ENCODE measurements at regions not wholly inside any gene's neighbourhood (a gene's known extent, or its start where the extent isn't known, plus 50 kb on each side); places are given as distances from the start of the nearest gene placed in this dataset.

GRCh38 chr1:68959461-68960030 is 462.7 kb upstream of the DEPDC1 start:
- H3K27me3 ChIP-seq (ENCODE audit: control insufficient read depth, insufficient read depth, low read length), result no peaks in the 10 kb centered on the region
- DNase-seq, result no peak
- no peak overlapping the region for H3K4me3 ChIP-seq (ENCODE audit: insufficient read depth, low read depth, low read length)
- no peaks in the 10 kb centered on the region for H3K36me3 ChIP-seq (replicated peaks; ENCODE audit: control insufficient read depth, insufficient read depth, low read length)

DNA sequence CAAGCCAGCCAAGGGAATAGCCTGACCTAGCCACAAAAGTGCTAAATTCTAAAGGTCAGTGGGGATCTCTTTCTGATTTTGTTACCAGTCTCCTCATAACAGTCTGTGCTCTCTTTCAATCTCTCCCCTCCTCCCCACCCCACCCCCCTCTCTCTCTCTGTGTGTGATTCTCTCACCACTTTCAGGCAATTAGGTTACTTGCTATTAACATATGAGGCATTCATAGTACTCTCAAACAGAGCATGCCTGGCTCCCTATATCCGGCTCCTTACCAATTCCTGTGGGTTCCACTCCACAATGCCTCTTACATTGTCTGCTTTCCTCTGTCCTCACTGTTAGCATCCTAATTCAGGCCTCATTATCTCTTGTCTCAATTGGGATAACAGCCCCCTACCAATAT is 464.3 kb upstream of the DEPDC1 start:
- no peak for DNase-seq
- H3K27me3 ChIP-seq (ENCODE audit: control insufficient read depth, insufficient read depth, low read length), result no peaks in the 10 kb centered on the region

GRCh38 chr1:68963353-68963752 is 466.5 kb upstream of the DEPDC1 start:
- Histone ChIP-seq H3K4me3 (ENCODE audit: insufficient read depth, low read depth, low read length) (no peak overlapping the region), H3K36me3 (replicated peaks; ENCODE audit: control insufficient read depth, insufficient read depth, low read length) (no peaks in the 10 kb centered on the region), H3K27me3 (ENCODE audit: control insufficient read depth, insufficient read depth, low read length) (no peaks in the 10 kb centered on the region)
- no peak for DNase-seq

More for the DNA sequence above, 464.3 kb upstream of the DEPDC1 start:
- no peaks in the 10 kb centered on the region for H3K36me3 ChIP-seq (replicated peaks; ENCODE audit: control insufficient read depth, insufficient read depth, low read length)
- no peak overlapping the region for H3K4me3 ChIP-seq (ENCODE audit: insufficient read depth, low read depth, low read length)

- Histone ChIP-seq H3K27me3 (ENCODE audit: control insufficient read depth, insufficient read depth, low read length) (no peaks in the 10 kb centered on the region), H3K4me3 (ENCODE audit: insufficient read depth, low read depth, low read length) (no peak overlapping the region), H3K36me3 (replicated peaks; ENCODE audit: control insufficient read depth, insufficient read depth, low read length) (no peaks in the 10 kb centered on the region)
- DNase-seq, result no peak
Observed at GRCh38 chr1:68969441-68969840, 472.6 kb upstream of the DEPDC1 start.

- H3K36me3 ChIP-seq (replicated peaks; ENCODE audit: control insufficient read depth, insufficient read depth, low read length), result no peaks in the 10 kb centered on the region
- no peaks in the 10 kb centered on the region for H3K27me3 ChIP-seq (ENCODE audit: control insufficient read depth, insufficient read depth, low read length)
- no peak overlapping the region for H3K4me3 ChIP-seq (ENCODE audit: insufficient read depth, low read depth, low read length)
- no peak for DNase-seq
Observed at GRCh38 chr1:68970571-68970970, 473.7 kb upstream of the DEPDC1 start.

GRCh38 chr1:68973459-68974244 is 476.8 kb upstream of the DEPDC1 start:
- no peaks in the 10 kb centered on the region for H3K27me3 ChIP-seq (ENCODE audit: control insufficient read depth, insufficient read depth, low read length)
- H3K36me3 ChIP-seq (replicated peaks; ENCODE audit: control insufficient read depth, insufficient read depth, low read length), result no peaks in the 10 kb centered on the region
- H3K4me3 ChIP-seq (ENCODE audit: insufficient read depth, low read depth, low read length), result no peak overlapping the region
- no peak for DNase-seq

DNA sequence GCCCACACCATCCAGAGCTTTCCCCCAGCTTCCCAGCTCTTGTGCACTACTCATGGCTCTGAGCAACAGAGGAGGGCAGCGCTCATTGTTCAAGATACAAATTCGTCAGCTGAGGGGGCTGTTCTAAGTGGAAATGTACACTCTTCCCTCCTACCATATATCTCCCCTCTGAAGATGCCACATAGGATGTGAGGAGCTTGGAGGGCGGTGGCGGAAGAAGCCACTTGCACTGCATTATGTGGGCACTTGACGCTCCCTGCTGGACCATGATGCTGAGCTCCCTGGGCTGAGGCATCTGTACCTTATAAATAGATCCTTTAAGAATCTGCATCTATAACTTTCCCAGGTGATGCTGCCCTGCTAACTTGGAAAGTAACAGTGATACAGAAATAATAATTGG is 477.6 kb upstream of the DEPDC1 start:
- H3K36me3 ChIP-seq (replicated peaks; ENCODE audit: control insufficient read depth, insufficient read depth, low read length), result no peaks in the 10 kb centered on the region
- no peak for DNase-seq
- no peak overlapping the region for H3K4me3 ChIP-seq (ENCODE audit: insufficient read depth, low read depth, low read length)
- H3K27me3 ChIP-seq (ENCODE audit: control insufficient read depth, insufficient read depth, low read length), result no peaks in the 10 kb centered on the region

GRCh38 chr1:68975212-68975933 is 478.5 kb upstream of the DEPDC1 start:
- Histone ChIP-seq H3K4me3 (ENCODE audit: insufficient read depth, low read depth, low read length) (no peak overlapping the region), H3K27me3 (ENCODE audit: control insufficient read depth, insufficient read depth, low read length) (no peaks in the 10 kb centered on the region), H3K36me3 (replicated peaks; ENCODE audit: control insufficient read depth, insufficient read depth, low read length) (no peaks in the 10 kb centered on the region)
- peak; percentile 26 for DNase-seq

DNA sequence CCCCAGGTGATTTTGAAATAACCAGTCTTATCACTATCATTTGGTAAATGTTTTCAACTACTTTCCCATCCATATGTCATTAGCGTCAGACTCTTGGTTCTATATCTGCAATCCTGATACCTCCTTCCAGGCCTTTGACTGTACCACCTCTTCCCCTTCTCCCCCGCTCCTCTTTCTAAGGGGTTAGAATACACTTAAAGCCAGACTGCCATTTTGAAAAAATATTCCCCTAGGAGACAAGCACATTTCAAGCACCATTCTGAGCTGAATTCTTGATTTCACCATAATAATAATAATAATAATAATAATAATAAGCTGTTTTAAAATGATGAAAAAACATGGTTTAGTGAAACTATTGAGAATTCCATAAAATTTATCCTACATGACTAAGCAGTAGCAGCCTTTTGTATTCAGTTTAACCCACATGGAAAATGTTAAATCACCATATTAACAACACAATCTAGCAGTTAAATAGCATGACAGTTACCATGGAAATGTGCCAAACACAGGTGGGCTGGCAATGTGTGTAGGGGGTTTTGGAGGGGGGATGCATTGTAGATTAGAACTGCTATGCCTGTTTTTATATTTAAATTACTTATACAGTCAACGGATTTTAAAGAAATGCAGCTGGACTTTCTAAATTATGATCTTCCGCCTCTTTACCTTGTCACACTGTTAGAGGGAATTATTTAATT is 480.2 kb upstream of the DEPDC1 start:
- Histone ChIP-seq H3K27me3 (ENCODE audit: control insufficient read depth, insufficient read depth, low read length) (no peaks in the 10 kb centered on the region), H3K36me3 (replicated peaks; ENCODE audit: control insufficient read depth, insufficient read depth, low read length) (no peaks in the 10 kb centered on the region), H3K4me3 (ENCODE audit: insufficient read depth, low read depth, low read length) (no peak overlapping the region)
- peak; percentile 30 for DNase-seq

GRCh38 chr1:68979891-68980290 is 483.0 kb upstream of the DEPDC1 start:
- H3K36me3 ChIP-seq (replicated peaks; ENCODE audit: control insufficient read depth, insufficient read depth, low read length), result no peaks in the 10 kb centered on the region
- no peak for DNase-seq
- no peaks in the 10 kb centered on the region for H3K27me3 ChIP-seq (ENCODE audit: control insufficient read depth, insufficient read depth, low read length)
- H3K4me3 ChIP-seq (ENCODE audit: insufficient read depth, low read depth, low read length), result no peak overlapping the region

GRCh38 chr1:68984289-68984688 is 487.4 kb upstream of the DEPDC1 start:
- Histone ChIP-seq H3K27me3 (ENCODE audit: control insufficient read depth, insufficient read depth, low read length) (no peaks in the 10 kb centered on the region; the same call in 1 of the 2 replicates), H3K36me3 (replicated peaks; ENCODE audit: control insufficient read depth, insufficient read depth, low read length) (no peaks in the 10 kb centered on the region), H3K4me3 (ENCODE audit: insufficient read depth, low read depth, low read length) (no peak overlapping the region)
- DNase-seq, result no peak

DNA sequence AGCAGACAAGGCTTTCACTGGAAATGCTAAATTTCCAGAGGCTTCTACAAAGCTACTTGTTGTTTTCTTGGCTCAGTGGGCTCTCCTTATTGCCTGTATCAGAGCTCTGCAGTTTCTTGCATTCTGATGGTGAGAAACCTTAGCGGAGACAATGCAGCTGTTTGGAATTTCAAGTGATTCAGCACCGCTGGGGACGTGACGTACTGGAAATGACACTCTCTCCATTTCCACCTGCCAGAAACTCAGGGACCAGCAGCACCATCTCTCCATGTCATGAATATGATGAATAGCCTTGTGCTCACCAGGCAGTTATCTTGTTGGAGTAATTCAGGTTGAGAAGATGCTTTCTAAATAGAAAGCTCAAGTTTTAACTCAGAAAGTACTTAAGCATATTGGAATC is 497.2 kb upstream of the DEPDC1 start:
- Histone ChIP-seq H3K36me3 (replicated peaks; ENCODE audit: control insufficient read depth, insufficient read depth, low read length) (no peaks in the 10 kb centered on the region), H3K27me3 (ENCODE audit: control insufficient read depth, insufficient read depth, low read length) (no peaks in the 10 kb centered on the region), H3K4me3 (ENCODE audit: insufficient read depth, low read depth, low read length) (no peak overlapping the region)
- no peak for DNase-seq

GRCh38 chr1:69016468-69016867 is 519.6 kb upstream of the DEPDC1 start:
- Histone ChIP-seq H3K4me3 (ENCODE audit: insufficient read depth, low read depth, low read length) (no peak overlapping the region), H3K36me3 (replicated peaks; ENCODE audit: control insufficient read depth, insufficient read depth, low read length) (no peaks in the 10 kb centered on the region), H3K27me3 (ENCODE audit: control insufficient read depth, insufficient read depth, low read length) (no peaks in the 10 kb centered on the region)
- no peak for DNase-seq

GRCh38 chr1:69029649-69030048 is 532.8 kb upstream of the DEPDC1 start:
- Histone ChIP-seq H3K4me3 (ENCODE audit: insufficient read depth, low read depth, low read length) (no peak overlapping the region), H3K36me3 (replicated peaks; ENCODE audit: control insufficient read depth, insufficient read depth, low read length) (no peaks in the 10 kb centered on the region), H3K27me3 (ENCODE audit: control insufficient read depth, insufficient read depth, low read length) (no peaks in the 10 kb centered on the region)
- DNase-seq, result no peak

Measured in H7 (cell line).